Prostate gland (tissue), 2 donors: ENCODE measurements at regions not wholly inside any gene's neighbourhood (a gene's known extent, or its start where the extent isn't known, plus 50 kb on each side); places are given as distances from the start of the nearest gene placed in this dataset.

Experiments
- DNase-seq: peaks from one replicate; pipeline ENCODE4 v3.0.0-alpha.2; 2019; ENCODE audit warnings: low spot score
- H3K27ac ChIP-seq, 2 donors: fragments of 200-600 bp; sonication (generic); 2 replicates each; pipeline ENCODE4 v1.5.1; 2017 to 2019
- H3K27me3 ChIP-seq: fragments of 200-600 bp; sonication (generic); replicated peaks from 2 replicates; pipeline ENCODE4 v1.5.1; 2019; ENCODE audit not compliant: insufficient read depth
- H3K36me3 ChIP-seq, 2 donors: fragments of 200-600 bp; sonication (generic); 1 replicate in 1 of 2; 2 replicates in 1 of 2; pipeline versions ENCODE4 v1.5.1 to v1.8.1; 2017 to 2019
- H3K4me1 ChIP-seq: fragments of 200-600 bp; sonication (generic); replicated peaks from 2 replicates; pipeline ENCODE4 v1.5.1; 2019
- H3K4me3 ChIP-seq, 2 donors: fragments of 200-600 bp; sonication (generic); 2 replicates each; pipeline ENCODE4 v1.5.1; 2017 to 2019
- H3K9me3 ChIP-seq: fragments of 200-600 bp; sonication (generic); 2 replicates; pipeline ENCODE4 v1.5.1; 2017
- POLR2A ChIP-seq: fragments of 450-650 bp; IDR thresholded peaks from one replicate; pipeline ENCODE4 v1.6.1; 2016; ENCODE audit warnings: antibody characterized with exemption, mild to moderate bottlenecking
- POLR2AphosphoS5 ChIP-seq: sonication (generic); formaldehyde crosslinking; IDR thresholded peaks from one replicate; pipeline ENCODE4 v1.6.1; 2017; ENCODE audit warnings: antibody characterized with exemption
- WGBS: methylation state at CpG from one replicate; pipeline ENCODE4 v1.1.5; 2018; 5-methylcytosine and 5-hydroxymethylcytosine counted together
- intact Hi-C: fragments of 100-400 bp; cut with DNase I; formaldehyde crosslinking; loops from one replicate; pipeline ENCODE4 v1.14.2; 2022
- TF ChIP-seq, protein P1 (sequence below), 4 experiments: fragments of 200-600 bp in 2 of 4; fragments of 450-650 bp in 2 of 4; sonication (generic) in 2 of 4; IDR thresholded peaks; 1 replicate in 3 of 4; 2 replicates in 1 of 4; pipeline ENCODE4 v1.5.1; 2016 to 2019; ENCODE audit warnings: antibody characterized with exemption in 4 of 4, mild to moderate bottlenecking in 2 of 4, moderate library complexity in 2 of 4

DNA sequence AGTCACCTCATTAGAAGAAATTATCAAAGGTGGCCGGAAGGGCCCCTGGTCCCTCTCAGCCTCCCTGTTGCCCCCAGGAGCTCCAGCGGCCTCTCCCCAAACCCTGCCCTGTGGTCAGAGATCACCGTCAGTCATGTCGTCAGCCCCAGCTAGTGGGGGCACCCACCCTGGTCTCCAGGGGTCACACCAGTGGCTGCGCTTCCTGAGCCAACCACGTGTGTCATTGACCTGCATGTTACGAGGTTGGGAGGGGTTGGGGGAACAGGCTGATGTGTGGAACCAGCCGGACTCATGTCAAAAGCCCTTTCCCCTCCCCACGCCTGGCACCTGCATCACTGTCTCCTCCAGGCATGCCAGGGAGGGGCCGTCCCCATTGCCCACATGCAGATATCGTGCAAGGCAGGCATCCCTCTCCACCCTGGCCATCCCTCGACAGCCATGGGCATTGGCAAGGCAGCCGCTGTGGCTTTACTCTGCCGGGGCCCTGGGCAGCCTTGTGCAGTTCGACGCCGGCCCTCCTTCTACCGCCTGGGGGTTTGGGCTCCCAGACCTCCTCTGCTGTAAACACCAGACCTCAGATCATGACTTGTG is 128.7 kb downstream of the CRYAA start:
- no peak overlapping the region for H3K4me3 ChIP-seq
- no peaks in the 10 kb centered on the region for H3K9me3 ChIP-seq
- WGBS: 85% methylated on average over 18 of the region's 18 CpGs
- no peak overlapping the region for H3K27ac ChIP-seq
- no peak for DNase-seq
- H3K36me3 ChIP-seq: no peaks in the 10 kb centered on the region
- H3K4me1 ChIP-seq: no peaks in the 10 kb centered on the region
- intact Hi-C loops: no loop called here
- no peak for TF ChIP-seq POLR2AphosphoS5
- TF ChIP-seq POLR2A: no peak
- TF ChIP-seq, protein P1, sequence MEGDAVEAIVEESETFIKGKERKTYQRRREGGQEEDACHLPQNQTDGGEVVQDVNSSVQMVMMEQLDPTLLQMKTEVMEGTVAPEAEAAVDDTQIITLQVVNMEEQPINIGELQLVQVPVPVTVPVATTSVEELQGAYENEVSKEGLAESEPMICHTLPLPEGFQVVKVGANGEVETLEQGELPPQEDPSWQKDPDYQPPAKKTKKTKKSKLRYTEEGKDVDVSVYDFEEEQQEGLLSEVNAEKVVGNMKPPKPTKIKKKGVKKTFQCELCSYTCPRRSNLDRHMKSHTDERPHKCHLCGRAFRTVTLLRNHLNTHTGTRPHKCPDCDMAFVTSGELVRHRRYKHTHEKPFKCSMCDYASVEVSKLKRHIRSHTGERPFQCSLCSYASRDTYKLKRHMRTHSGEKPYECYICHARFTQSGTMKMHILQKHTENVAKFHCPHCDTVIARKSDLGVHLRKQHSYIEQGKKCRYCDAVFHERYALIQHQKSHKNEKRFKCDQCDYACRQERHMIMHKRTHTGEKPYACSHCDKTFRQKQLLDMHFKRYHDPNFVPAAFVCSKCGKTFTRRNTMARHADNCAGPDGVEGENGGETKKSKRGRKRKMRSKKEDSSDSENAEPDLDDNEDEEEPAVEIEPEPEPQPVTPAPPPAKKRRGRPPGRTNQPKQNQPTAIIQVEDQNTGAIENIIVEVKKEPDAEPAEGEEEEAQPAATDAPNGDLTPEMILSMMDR (IDR thresholded peaks at IDR 0.05): no peak
- no peaks in the 10 kb centered on the region for H3K27me3 ChIP-seq

DNA sequence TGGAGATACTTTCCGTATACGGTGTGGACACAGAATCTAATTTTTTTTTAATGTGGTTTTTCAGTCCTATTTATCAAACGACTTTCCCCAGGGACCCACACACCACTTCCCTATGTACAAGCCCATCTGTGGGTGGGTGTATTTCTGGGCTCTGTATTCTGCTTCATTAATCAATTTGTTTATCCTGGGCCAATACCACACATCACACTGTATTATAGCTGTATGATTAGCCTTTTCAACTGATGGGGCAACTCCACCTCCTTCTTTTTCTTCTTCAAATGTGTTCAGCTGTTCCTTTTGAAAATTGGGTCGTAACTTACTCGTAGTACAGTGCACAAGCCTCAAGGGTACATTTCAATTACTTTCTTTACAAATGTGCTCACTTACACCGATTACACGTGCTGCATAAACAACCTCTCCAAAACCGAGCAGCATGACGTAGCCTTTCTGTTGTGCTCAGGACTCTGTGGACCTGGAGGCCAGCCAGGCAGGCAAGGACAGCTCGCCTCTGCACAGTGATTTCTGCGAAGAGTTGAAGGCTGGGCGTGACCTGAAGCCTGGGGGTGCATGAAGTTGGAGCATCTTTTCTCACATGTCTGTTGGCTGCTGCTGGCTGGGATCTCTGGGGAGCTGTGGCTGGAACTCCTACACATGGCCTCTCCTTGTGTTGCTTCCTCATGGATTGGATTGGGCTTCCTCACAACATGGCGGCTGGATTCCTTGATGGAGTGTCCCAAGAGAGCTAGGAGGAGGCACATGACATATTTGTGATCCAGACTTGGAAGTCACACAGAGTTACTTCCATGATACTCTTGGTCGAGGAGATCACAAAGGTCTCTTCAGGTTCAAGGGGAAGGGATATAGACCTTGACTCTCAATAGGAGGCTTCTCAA is 126.5 kb downstream of the CRYAA start:
- H3K4me1 ChIP-seq: no peaks in the 10 kb centered on the region
- no peaks in the 10 kb centered on the region for H3K27me3 ChIP-seq
- TF ChIP-seq POLR2AphosphoS5 (no peak), POLR2A (no peak)
- TF ChIP-seq, protein P1 (IDR thresholded peaks at IDR 0.05): no peak
- no peak for DNase-seq
- no peaks in the 10 kb centered on the region for H3K36me3 ChIP-seq
- 78% methylated on average over 14 of the region's 14 CpGs for WGBS
- H3K4me3 ChIP-seq: no peak overlapping the region
- no peak overlapping the region for H3K27ac ChIP-seq
- H3K9me3 ChIP-seq: no peaks in the 10 kb centered on the region
- intact Hi-C loops: no loop called here

DNA sequence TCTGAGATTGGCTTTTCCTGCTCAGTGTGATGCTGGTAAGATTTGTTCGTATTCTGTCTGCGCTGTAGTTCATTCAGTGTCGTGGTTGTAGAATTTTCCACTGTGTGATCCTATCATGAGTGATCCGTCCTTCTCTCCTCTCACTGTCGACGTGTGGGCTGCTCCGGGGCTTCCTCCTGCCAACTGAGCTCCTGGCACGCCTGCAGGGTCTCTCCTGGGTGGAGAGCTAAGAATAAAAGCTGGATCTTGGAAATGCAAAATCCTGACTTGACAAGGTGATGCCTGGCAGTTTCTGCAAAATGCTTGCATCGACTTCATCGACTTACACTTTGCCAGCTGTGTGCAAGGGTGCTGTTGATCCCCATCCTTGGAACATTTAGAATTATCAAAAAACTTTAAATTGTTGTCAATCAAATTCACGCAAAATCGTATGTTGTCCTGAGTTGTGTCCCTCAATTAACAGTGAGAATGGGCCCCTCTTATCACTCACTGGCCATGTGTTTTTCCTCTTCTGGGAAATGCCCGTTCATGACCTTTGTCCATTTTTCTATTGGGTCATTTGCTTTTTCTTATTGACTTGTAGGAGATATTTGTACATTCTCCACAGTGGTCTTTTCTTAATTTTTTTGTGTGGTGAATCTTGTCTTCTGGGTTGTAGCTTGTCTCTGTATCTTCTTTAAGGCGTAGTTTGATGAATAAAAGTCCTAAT is 125.5 kb downstream of the CRYAA start:
- H3K27ac ChIP-seq: no peak overlapping the region
- no peak for DNase-seq
- no peaks in the 10 kb centered on the region for H3K36me3 ChIP-seq
- H3K9me3 ChIP-seq: no peaks in the 10 kb centered on the region
- H3K4me1 ChIP-seq: no peaks in the 10 kb centered on the region
- H3K4me3 ChIP-seq: no peak overlapping the region
- TF ChIP-seq POLR2A: no peak
- TF ChIP-seq POLR2AphosphoS5: no peak
- TF ChIP-seq, protein P1 (IDR thresholded peaks at IDR 0.05): no peak
- intact Hi-C loops: no loop called here
- WGBS: 71% methylated on average over 14 of the region's 14 CpGs
- no peaks in the 10 kb centered on the region for H3K27me3 ChIP-seq

DNA sequence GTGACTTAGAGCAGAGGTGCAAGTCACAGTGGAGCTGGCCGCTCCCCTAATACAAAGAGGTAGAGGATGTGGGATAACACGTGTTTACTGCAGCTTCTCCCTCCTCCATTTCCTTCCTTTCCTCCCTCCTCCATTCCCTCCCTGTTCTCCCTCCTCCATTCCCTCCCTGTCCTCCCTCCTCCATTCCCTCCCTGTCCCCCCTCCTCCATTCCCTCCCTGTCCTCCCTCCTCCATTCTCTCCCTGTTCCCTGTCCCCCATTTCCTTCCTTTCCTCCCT is 124.0 kb downstream of the CRYAA start:
- Histone ChIP-seq H3K9me3 (no peaks in the 10 kb centered on the region), H3K4me1 (no peaks in the 10 kb centered on the region), H3K4me3 (no peak overlapping the region), H3K27ac (no peak overlapping the region), H3K36me3 (no peaks in the 10 kb centered on the region), H3K27me3 (no peaks in the 10 kb centered on the region)
- 70% methylated on average over 2 of the region's 2 CpGs for WGBS
- intact Hi-C loops: no loop called here
- DNase-seq: no peak
- TF ChIP-seq POLR2A (no peak), POLR2AphosphoS5 (no peak)
- TF ChIP-seq, protein P1 (IDR thresholded peaks at IDR 0.05): no peak
